HL-60 (cell line): ENCODE measurements at regions not wholly inside any gene's neighbourhood (a gene's known extent, or its start where the extent isn't known, plus 50 kb on each side); places are given as distances from the start of the nearest gene placed in this dataset.

Experiments
- DNase-seq, 2 experiments: peaks; one replicate each; pipeline ENCODE4 v3.0.0-alpha.2; 2010 to 2020; ENCODE audit warnings: low read depth in 1 of 2, low spot score in 1 of 2
- H3K27ac ChIP-seq: fragments of 250-450 bp; sonication (Bioruptor Pico); replicated peaks from 2 replicates; pipeline ENCODE4 v1.5.1; 2020; ENCODE audit warnings: mild to moderate bottlenecking, moderate library complexity
- H3K27me3 ChIP-seq: fragments of 250-450 bp; sonication (Bioruptor Pico); 2 replicates; pipeline ENCODE4 v1.5.1; 2021; ENCODE audit warnings: mild to moderate bottlenecking, moderate library complexity; ENCODE audit not compliant: insufficient read depth, poor library complexity, severe bottlenecking
- H3K4me3 ChIP-seq: replicated peaks from 2 replicates; pipeline ENCODE4 v1.5.1; 2011; ENCODE audit warnings: mild to moderate bottlenecking, control low read depth, low read length; ENCODE audit not compliant: insufficient read depth
- CTCF ChIP-seq: IDR thresholded peaks from one replicate; pipeline ENCODE4 v1.5.1; 2011; ENCODE audit warnings: low read length, control low read depth, inconsistent platforms; ENCODE audit not compliant: insufficient read depth
- GABPA ChIP-seq: IDR thresholded peaks from 2 replicates; pipeline ENCODE4 v1.6.1; 2012; ENCODE audit warnings: low read depth
- POLR2AphosphoS5 ChIP-seq: IDR thresholded peaks from 2 replicates; pipeline ENCODE4 v1.6.1; 2012; ENCODE audit warnings: low read depth
- SPI1 ChIP-seq: IDR thresholded peaks from 2 replicates; pipeline ENCODE4 v1.6.1; 2012; ENCODE audit warnings: low read depth, mild to moderate bottlenecking, borderline replicate concordance
- TF ChIP-seq, protein P1 (sequence below): IDR thresholded peaks from 2 replicates; pipeline ENCODE4 v1.6.1; 2012; ENCODE audit warnings: low read depth; ENCODE audit not compliant: insufficient replicate concordance

- TF ChIP-seq GABPA = no peak
- TF ChIP-seq SPI1 = no peak
- no peak for TF ChIP-seq CTCF
- no peak for TF ChIP-seq POLR2AphosphoS5
- TF ChIP-seq, protein P1, sequence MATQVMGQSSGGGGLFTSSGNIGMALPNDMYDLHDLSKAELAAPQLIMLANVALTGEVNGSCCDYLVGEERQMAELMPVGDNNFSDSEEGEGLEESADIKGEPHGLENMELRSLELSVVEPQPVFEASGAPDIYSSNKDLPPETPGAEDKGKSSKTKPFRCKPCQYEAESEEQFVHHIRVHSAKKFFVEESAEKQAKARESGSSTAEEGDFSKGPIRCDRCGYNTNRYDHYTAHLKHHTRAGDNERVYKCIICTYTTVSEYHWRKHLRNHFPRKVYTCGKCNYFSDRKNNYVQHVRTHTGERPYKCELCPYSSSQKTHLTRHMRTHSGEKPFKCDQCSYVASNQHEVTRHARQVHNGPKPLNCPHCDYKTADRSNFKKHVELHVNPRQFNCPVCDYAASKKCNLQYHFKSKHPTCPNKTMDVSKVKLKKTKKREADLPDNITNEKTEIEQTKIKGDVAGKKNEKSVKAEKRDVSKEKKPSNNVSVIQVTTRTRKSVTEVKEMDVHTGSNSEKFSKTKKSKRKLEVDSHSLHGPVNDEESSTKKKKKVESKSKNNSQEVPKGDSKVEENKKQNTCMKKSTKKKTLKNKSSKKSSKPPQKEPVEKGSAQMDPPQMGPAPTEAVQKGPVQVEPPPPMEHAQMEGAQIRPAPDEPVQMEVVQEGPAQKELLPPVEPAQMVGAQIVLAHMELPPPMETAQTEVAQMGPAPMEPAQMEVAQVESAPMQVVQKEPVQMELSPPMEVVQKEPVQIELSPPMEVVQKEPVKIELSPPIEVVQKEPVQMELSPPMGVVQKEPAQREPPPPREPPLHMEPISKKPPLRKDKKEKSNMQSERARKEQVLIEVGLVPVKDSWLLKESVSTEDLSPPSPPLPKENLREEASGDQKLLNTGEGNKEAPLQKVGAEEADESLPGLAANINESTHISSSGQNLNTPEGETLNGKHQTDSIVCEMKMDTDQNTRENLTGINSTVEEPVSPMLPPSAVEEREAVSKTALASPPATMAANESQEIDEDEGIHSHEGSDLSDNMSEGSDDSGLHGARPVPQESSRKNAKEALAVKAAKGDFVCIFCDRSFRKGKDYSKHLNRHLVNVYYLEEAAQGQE = no peak
- H3K4me3 ChIP-seq = no peak overlapping the region
- H3K27me3 ChIP-seq = peaks cover 2% of the 10 kb centered on the region
- H3K27ac ChIP-seq = no peak overlapping the region
- no peak for DNase-seq
These were observed 166.3 kb upstream of the TNP1 start for GRCh38 chr2:217026161-217026560.

GRCh38 chr2:217023611-217024010 is 163.7 kb upstream of the TNP1 start:
- TF ChIP-seq, protein P1 = no peak
- TF ChIP-seq CTCF (no peak), POLR2AphosphoS5 (no peak), GABPA (no peak), SPI1 (no peak)
- H3K27me3 ChIP-seq = peaks cover 2% of the 10 kb centered on the region

GRCh38 chr2:217017456-217018252 is 157.8 kb upstream of the TNP1 start:
- no peak for DNase-seq
- Histone ChIP-seq H3K27me3 (peaks cover 4% of the 10 kb centered on the region), H3K4me3 (no peak overlapping the region), H3K27ac (no peak overlapping the region)
- TF ChIP-seq, protein P1 = no peak
- TF ChIP-seq POLR2AphosphoS5 (no peak), CTCF (no peak), SPI1 (no peak), GABPA (no peak)

More at GRCh38 chr2:217023611-217024010, 163.7 kb upstream of the TNP1 start:
- no peak for DNase-seq
- no peak overlapping the region for H3K27ac ChIP-seq
- no peak overlapping the region for H3K4me3 ChIP-seq
